GM18909 (cell line): ENCODE measurements at regions not wholly inside any gene's neighbourhood (a gene's known extent, or its start where the extent isn't known, plus 50 kb on each side); places are given as distances from the start of the nearest gene placed in this dataset.
"Not testable (repeated sequence)": the region's sequence is repeated elsewhere in the genome, so short reads cannot be mapped to it uniquely, and the experiment has no call there.

Source experiments
- ATAC-seq: cut with Tn5 transposase; IDR thresholded peaks from one replicate; pipeline ENCODE4 v1.9.1; 2021; ENCODE audit warnings: mild to moderate bottlenecking; ENCODE audit not compliant: unreplicated experiment, poor library complexity

- ATAC-seq = no peak
Observed at GRCh38 chr16:59988591-59988990, 1254.5 kb upstream of the GOT2 start.

GRCh38 chr16:59975953-59976352 lies 1241.8 kb upstream of the GOT2 start:
- ATAC-seq = no peak

DNA sequence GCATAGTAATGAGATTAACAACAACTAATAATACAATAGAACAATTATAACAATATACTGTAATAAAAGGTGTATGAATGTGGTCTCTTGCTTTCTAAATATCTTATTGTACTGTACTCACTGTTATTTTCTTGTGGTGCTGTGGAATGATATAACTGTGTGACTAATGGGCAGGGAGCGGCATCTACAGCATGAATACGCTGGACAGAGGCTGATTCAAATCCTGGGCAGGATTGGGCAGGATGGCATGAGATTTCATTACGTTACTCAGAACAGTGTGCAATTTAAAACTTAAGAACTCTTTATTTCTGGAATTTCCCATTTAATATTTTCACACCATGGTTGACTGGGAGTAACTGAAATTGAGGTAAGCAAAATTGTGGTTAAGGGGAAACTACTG lies 1239.8 kb upstream of the GOT2 start:
- ATAC-seq = no peak

DNA sequence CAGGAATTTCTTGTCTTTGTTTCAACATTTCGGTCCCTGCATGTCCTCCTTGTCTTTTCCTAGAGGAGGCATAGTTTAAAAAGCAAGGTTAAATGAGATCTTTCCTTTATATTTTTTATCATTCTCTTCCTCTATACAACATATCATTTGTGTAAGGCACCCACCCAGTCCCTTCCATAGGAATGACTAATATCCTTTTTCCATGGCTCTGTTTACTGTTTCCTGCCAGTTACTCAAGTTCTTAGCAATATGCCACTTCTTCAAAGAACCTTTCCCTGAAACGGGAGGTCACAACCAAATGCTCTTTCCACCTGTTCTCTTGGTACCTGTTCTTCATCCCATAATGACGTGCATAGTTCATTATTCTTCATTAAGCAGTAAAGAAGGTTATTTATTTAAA lies 1237.1 kb upstream of the GOT2 start:
- no peak for ATAC-seq

DNA sequence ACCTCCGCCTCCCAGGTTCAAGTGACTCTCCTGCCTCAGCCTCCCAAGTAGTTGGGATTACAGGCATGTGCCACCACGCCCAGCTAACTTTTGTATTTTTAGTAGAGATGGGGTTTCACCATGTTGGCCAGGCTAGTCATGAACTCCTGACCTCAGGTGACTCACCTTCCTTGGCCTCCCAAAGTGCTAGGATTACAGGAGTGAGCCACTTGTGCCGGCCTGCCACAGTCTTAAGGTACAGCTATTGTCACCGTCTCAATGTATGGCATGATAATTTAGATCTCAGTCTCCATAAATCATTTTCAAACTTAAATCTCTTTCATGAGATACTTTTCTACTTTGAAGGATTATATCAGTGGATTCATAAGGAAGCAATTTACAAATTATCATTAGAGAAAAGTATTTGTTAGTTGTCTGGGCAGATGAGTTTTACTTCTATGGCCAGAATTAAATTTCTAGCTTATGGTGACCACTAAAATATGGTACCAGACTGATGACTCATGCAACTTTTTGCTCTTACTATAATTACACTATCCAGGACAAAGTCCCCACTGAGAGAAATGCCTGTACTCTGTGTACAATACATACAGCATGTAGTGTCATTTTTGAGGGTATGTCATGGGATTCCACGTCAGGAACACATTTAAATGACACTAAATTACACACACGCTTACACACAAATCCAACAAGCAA lies 1230.3 kb upstream of the GOT2 start:
- no peak for ATAC-seq

DNA sequence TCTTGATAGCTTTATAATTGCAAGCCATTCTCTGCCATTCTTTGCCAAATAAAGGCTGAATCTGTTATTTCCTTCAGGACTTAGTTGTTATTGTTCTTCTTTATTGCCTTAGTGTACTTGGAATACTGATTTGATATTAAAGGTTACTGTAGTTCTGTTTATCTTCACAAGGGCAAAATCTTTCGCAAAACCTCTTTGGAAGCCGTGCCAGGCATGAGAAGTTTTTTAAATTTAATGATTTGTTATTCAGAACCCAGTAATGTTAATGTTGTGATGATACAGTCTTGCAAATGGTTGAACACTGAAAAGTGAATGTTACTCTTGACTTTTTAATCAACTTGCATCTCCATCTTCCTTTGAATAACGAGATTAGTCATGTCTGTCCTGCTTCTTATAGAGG lies 1225.2 kb upstream of the GOT2 start:
- ATAC-seq = no peak

DNA sequence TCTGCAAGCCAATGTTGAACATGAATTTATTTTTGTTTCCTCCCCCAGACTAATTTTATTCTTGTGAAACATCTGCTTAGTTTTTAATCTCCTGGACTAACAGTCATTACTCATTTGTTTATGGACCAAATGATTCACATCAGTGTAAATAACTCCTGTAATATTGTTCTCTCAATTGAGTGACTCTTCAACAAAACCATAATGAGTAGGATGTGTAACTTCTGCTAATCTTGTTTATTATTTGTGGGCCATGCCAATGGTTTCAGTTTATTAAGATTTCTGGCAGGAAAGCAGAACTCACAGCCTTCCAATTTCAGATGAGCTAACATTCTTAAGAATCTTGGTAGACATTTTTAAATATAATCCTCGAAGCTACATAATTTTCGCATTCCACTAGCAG lies 1216.3 kb upstream of the GOT2 start:
- no peak for ATAC-seq

- not testable (repeated sequence) for ATAC-seq
Observed at GRCh38 chr16:59944041-59944440, 1209.9 kb upstream of the GOT2 start.

GRCh38 chr16:59941594-59941993 lies 1207.5 kb upstream of the GOT2 start:
- no peak for ATAC-seq

DNA sequence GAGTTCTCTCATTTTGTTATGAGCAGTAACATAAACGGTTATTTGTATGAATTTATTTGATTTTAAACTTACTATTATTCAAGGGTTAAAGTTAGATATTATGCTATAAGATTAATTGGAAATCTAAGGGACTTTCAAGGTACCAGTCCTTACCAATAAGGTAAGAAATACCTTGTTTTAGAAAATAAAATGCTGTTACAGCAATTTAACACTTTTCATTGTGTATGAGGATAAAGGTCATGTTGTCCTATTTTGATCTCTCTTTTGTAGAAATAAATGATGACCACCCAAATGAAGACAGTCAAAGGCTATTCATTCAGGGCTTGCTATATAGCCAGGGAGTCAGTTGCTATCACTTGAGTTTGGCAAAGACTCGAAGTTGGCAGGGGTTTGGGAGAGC lies 1185.9 kb upstream of the GOT2 start:
- no peak for ATAC-seq

DNA sequence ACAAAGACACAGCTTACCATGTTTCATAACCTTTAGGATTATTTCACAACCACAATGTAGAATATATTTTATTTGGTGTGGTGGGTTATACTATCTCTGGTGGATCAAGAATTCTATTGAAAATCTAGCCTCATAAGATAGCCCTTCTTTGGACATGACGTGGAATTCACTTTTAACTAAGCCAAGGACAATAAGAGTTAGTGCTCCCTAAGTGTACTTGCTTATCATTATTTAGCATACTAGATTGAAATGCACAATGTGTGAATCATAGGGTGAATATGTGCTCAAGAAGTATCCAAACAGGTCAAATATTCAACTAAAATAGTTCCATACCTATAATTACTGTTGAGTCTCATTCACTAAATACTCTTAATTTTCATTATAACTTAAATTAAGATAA lies 1179.5 kb upstream of the GOT2 start:
- no peak for ATAC-seq

DNA sequence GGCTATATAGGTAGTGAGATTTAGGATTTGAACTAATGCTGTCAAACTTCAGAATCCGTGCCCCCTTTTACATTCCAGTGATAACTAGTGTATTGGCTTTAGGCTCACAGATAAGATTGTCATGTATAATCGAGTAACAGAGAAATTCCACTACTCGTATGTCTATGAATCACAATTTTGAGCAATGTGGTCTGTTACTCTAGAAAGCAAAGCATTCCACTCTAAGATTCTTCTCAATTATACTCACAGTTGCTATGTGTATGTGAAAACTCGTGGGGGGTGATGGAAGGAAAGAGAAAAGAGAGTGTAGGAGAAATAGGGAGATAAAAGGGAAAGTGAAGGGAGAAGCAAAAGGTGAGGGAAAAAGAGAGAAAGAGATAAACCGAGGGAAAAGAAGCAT lies 1175.1 kb upstream of the GOT2 start:
- no peak for ATAC-seq

GRCh38 chr16:59907611-59908010 lies 1173.5 kb upstream of the GOT2 start:
- ATAC-seq = no peak

GRCh38 chr16:59905606-59906005 lies 1171.5 kb upstream of the GOT2 start:
- no peak for ATAC-seq

DNA sequence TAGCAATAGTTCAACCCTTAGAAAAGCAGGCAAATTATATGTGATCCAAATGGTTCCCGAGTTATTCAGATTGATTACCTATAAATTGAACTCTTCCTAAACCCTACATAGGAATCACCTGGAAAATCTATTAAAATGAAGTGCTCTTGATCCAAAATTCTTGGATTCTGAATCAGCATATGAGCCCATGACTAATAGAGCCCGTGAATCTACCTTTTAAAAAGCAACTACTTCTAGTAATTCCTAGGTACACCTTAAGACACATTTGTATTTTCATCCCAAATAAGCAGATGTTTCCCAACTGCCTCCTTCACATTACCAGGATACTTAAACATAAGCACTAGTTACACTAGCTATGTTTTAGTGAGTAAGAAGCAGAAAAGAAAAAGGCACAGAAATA lies 1171.0 kb upstream of the GOT2 start:
- ATAC-seq = no peak

DNA sequence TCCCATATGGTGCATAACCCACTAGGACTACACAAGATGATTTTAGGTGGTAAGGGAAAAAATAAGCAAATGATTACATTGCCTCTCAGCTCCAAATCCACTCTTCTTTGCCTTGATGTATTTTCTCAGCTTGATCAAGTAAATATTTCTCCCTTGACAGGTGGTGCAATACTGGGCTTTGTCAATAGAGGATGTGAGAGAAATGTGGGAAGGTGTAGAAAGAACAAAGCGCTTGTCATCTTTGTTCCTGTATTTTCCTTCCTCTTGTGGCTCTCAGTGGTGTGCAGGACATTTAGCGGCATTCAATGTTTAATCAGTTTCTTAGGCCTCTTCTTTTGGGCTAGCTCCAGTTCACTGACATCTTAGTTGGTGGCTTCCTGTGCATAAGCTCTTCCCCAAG lies 1165.8 kb upstream of the GOT2 start:
- ATAC-seq = no peak

GRCh38 chr16:59892376-59892775 lies 1158.3 kb upstream of the GOT2 start:
- no peak for ATAC-seq

- no peak for ATAC-seq
Observed at GRCh38 chr16:59887856-59888255, 1153.7 kb upstream of the GOT2 start.

GRCh38 chr16:59886021-59886420 lies 1151.9 kb upstream of the GOT2 start:
- no peak for ATAC-seq

GRCh38 chr16:59881376-59881775 lies 1147.3 kb upstream of the GOT2 start:
- ATAC-seq = no peak

GRCh38 chr16:59880611-59881010 lies 1146.5 kb upstream of the GOT2 start:
- no peak for ATAC-seq

- ATAC-seq = no peak
Observed at GRCh38 chr16:59878999-59879398, 1144.9 kb upstream of the GOT2 start.

DNA sequence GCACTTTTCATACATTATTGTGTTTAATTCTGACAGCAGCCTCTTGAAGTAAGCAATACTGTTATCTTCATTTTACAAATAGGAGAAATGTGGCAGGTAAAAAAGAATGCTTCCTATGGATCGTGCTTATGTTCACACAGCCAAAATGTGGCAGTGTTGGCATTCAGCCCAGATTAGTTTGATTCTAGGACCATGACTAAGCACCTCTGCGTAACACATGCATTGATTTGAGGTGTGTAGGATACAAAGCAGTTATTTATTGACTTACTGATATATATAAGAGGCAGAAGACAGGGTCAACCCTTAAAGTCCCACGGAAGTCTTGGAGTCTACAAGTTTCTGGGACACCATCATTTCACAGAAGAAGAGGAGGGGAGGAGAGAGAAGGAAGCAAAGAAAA lies 1144.4 kb upstream of the GOT2 start:
- ATAC-seq = no peak
